ENCODE measurements at regions not wholly inside any gene's neighbourhood (a gene's known extent, or its start where the extent isn't known, plus 50 kb on each side); places are given as distances from the start of the nearest gene placed in this dataset.

GRCh38 chr9:99592834-99593574 lies 228.7 kb upstream of the NR4A3 start:
- DNase-seq: no peak

GRCh38 chr9:99593610-99594009 lies 228.1 kb upstream of the NR4A3 start:
- peak; percentile 57 for DNase-seq

GRCh38 chr9:99594056-99594780 lies 227.5 kb upstream of the NR4A3 start:
- DNase-seq: no peak

- DNase-seq: no peak
These were observed 225.9 kb upstream of the NR4A3 start for GRCh38 chr9:99595796-99596195.

GRCh38 chr9:99601571-99602111 lies 220.0 kb upstream of the NR4A3 start:
- peak; percentile 33 for DNase-seq

- DNase-seq: no peak
These were observed 218.8 kb upstream of the NR4A3 start for GRCh38 chr9:99602854-99603253.

- DNase-seq: no peak
These were observed 216.5 kb upstream of the NR4A3 start for GRCh38 chr9:99605016-99605743.

GRCh38 chr9:99606296-99606695 lies 215.4 kb upstream of the NR4A3 start:
- DNase-seq: no peak

GRCh38 chr9:99606957-99607356 lies 214.7 kb upstream of the NR4A3 start:
- peak; percentile 55 for DNase-seq

- no peak for DNase-seq
These were observed 213.7 kb upstream of the NR4A3 start for GRCh38 chr9:99607842-99608448.

GRCh38 chr9:99614341-99614740 lies 207.3 kb upstream of the NR4A3 start:
- DNase-seq: no peak

- DNase-seq: no peak
These were observed 200.6 kb upstream of the NR4A3 start for GRCh38 chr9:99621040-99621439.

GRCh38 chr9:99622679-99623078 lies 199.0 kb upstream of the NR4A3 start:
- no peak for DNase-seq

GRCh38 chr9:99623780-99624364 lies 197.8 kb upstream of the NR4A3 start:
- DNase-seq: no peak

GRCh38 chr9:99624499-99625233 lies 197.0 kb upstream of the NR4A3 start:
- DNase-seq: no peak

- DNase-seq: no peak
These were observed 195.3 kb upstream of the NR4A3 start for GRCh38 chr9:99626426-99626825.

GRCh38 chr9:99628285-99628684 lies 193.4 kb upstream of the NR4A3 start:
- no peak for DNase-seq

GRCh38 chr9:99628849-99629620 lies 192.7 kb upstream of the NR4A3 start:
- DNase-seq: no peak

- no peak for DNase-seq
These were observed 189.2 kb upstream of the NR4A3 start for GRCh38 chr9:99632349-99633038.

GRCh38 chr9:99633265-99633664 lies 188.4 kb upstream of the NR4A3 start:
- DNase-seq: no peak

- DNase-seq: no peak
These were observed 187.5 kb upstream of the NR4A3 start for GRCh38 chr9:99634186-99634585.
